ENCODE measurements at regions not wholly inside any gene's neighbourhood (a gene's known extent, or its start where the extent isn't known, plus 50 kb on each side); places are given as distances from the start of the nearest gene placed in this dataset.

DNA sequence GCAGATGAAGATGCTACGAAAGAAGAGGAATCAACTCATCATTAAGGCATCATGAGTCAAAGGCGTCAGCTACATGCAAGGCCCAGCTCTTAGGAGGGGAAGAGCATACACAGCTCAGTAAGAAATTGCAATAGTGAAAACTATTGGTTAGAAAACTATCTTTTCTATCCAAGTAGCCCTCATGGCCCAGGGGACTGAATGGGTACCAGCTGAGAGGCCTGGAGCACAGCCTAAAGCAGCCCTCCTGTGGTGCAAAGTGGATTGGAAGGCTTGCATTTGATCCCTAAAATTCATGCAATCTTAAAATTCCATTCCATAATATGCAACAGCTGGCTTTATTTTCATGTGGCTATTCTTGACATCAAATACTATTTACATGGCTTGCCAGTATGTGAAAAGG, 251.8 kb upstream of the USP24 start:
- TF ChIP-seq SIN3A (IDR thresholded peaks at IDR 0.05; ENCODE audit: low read depth, low read length) (no peak), HDAC6 (IDR thresholded peaks at IDR 0.05; ENCODE audit: unreplicated experiment) (no peak), NFYB (IDR thresholded peaks at IDR 0.05; ENCODE audit: insufficient read depth, low read depth, low read length) (no peak)
- TF ChIP-seq, protein P1, sequence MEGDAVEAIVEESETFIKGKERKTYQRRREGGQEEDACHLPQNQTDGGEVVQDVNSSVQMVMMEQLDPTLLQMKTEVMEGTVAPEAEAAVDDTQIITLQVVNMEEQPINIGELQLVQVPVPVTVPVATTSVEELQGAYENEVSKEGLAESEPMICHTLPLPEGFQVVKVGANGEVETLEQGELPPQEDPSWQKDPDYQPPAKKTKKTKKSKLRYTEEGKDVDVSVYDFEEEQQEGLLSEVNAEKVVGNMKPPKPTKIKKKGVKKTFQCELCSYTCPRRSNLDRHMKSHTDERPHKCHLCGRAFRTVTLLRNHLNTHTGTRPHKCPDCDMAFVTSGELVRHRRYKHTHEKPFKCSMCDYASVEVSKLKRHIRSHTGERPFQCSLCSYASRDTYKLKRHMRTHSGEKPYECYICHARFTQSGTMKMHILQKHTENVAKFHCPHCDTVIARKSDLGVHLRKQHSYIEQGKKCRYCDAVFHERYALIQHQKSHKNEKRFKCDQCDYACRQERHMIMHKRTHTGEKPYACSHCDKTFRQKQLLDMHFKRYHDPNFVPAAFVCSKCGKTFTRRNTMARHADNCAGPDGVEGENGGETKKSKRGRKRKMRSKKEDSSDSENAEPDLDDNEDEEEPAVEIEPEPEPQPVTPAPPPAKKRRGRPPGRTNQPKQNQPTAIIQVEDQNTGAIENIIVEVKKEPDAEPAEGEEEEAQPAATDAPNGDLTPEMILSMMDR (IDR thresholded peaks at IDR 0.05 in 2 of 3, conservative IDR thresholded peaks at IDR 0.05 in 1 of 3; ENCODE audit: control insufficient read depth in 2 of 3, extremely low read depth in 1 of 3, insufficient read depth in 1 of 3, low read depth in 3 of 3, low read length in 3 of 3), result no peak
- TF ChIP-seq, protein P2, sequence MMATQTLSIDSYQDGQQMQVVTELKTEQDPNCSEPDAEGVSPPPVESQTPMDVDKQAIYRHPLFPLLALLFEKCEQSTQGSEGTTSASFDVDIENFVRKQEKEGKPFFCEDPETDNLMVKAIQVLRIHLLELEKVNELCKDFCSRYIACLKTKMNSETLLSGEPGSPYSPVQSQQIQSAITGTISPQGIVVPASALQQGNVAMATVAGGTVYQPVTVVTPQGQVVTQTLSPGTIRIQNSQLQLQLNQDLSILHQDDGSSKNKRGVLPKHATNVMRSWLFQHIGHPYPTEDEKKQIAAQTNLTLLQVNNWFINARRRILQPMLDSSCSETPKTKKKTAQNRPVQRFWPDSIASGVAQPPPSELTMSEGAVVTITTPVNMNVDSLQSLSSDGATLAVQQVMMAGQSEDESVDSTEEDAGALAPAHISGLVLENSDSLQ (IDR thresholded peaks at IDR 0.05), result no peak
